Trophoblast cell (in vitro differentiated cells and primary cell): ENCODE measurements at regions not wholly inside any gene's neighbourhood (a gene's known extent, or its start where the extent isn't known, plus 50 kb on each side); places are given as distances from the start of the nearest gene placed in this dataset.

Experiments
- DNase-seq, 2 donors: peaks; one replicate each; pipeline ENCODE4 v3.0.0-alpha.2; 2016
- H2AFZ ChIP-seq: 2 replicates; pipeline ENCODE4 v1.6.1; 2013; ENCODE audit warnings: low read length, moderate library complexity, mild to moderate bottlenecking; ENCODE audit not compliant: insufficient read depth, poor library complexity
- H2AK5ac ChIP-seq: 2 replicates; pipeline ENCODE4 v1.6.1; 2013; ENCODE audit warnings: mild to moderate bottlenecking, low read length
- H2BK120ac ChIP-seq: 2 replicates; pipeline ENCODE4 v1.6.1; 2013; ENCODE audit warnings: low read length, mild to moderate bottlenecking, moderate library complexity; ENCODE audit not compliant: insufficient read depth, poor library complexity
- H2BK12ac ChIP-seq: 2 replicates; pipeline ENCODE4 v1.6.1; 2013; ENCODE audit warnings: mild to moderate bottlenecking, low read length, moderate library complexity
- H2BK5ac ChIP-seq: 2 replicates; pipeline ENCODE4 v1.6.1; 2013; ENCODE audit warnings: low read length, low read depth, moderate library complexity, mild to moderate bottlenecking; ENCODE audit not compliant: poor library complexity
- H3K14ac ChIP-seq: 2 replicates; pipeline ENCODE4 v1.6.1; 2013; ENCODE audit warnings: mild to moderate bottlenecking, low read length
- H3K18ac ChIP-seq: 2 replicates; pipeline ENCODE4 v1.6.1; 2013; ENCODE audit warnings: mild to moderate bottlenecking, low read length
- H3K23ac ChIP-seq: 2 replicates; pipeline ENCODE4 v1.6.1; 2013; ENCODE audit warnings: low read length
- H3K27ac ChIP-seq: 2 replicates; pipeline ENCODE4 v1.5.1; 2013; ENCODE audit warnings: low read depth, mild to moderate bottlenecking, inconsistent platforms, low read length, moderate library complexity
- H3K27me3 ChIP-seq: 2 replicates; pipeline ENCODE4 v1.6.1; 2013; ENCODE audit warnings: inconsistent platforms, mild to moderate bottlenecking, low read length, moderate library complexity; ENCODE audit not compliant: insufficient read depth
- H3K36me3 ChIP-seq, 2 experiments: 1 replicate in 1 of 2; 2 replicates in 1 of 2; pipeline ENCODE4 v1.6.1; 2013; ENCODE audit warnings: low read length in 2 of 2, mild to moderate bottlenecking in 2 of 2, moderate library complexity in 1 of 2; ENCODE audit not compliant: insufficient read depth in 2 of 2, control insufficient read depth in 1 of 2
- H3K4ac ChIP-seq: 2 replicates; pipeline ENCODE4 v1.6.1; 2013; ENCODE audit warnings: low read depth, mild to moderate bottlenecking, low read length, moderate library complexity
- H3K4me1 ChIP-seq, 2 experiments: 1 replicate in 1 of 2; 2 replicates in 1 of 2; pipeline ENCODE4 v1.6.1; 2013; ENCODE audit warnings: low read length in 2 of 2, mild to moderate bottlenecking in 2 of 2, moderate library complexity in 1 of 2; ENCODE audit not compliant: insufficient read depth in 2 of 2, control insufficient read depth in 1 of 2
- H3K4me2 ChIP-seq: 2 replicates; pipeline ENCODE4 v1.6.1; 2013; ENCODE audit warnings: inconsistent platforms, mild to moderate bottlenecking, low read length, moderate library complexity
- H3K4me3 ChIP-seq: 2 replicates; pipeline ENCODE4 v1.5.1; 2013; ENCODE audit warnings: mild to moderate bottlenecking, low read depth, low read length, inconsistent platforms
- H3K79me1 ChIP-seq: one replicate; pipeline ENCODE4 v1.6.1; 2013; ENCODE audit warnings: low read length
- H3K79me2 ChIP-seq: 2 replicates; pipeline ENCODE4 v1.6.1; 2013; ENCODE audit warnings: low read length, mild to moderate bottlenecking; ENCODE audit not compliant: control insufficient read depth, insufficient read depth, poor library complexity
- H3K9ac ChIP-seq: 2 replicates; pipeline ENCODE4 v1.6.1; 2013; ENCODE audit warnings: mild to moderate bottlenecking, low read length
- H3K9me3 ChIP-seq: 2 replicates; pipeline ENCODE4 v1.6.1; 2013; ENCODE audit warnings: low read depth, mild to moderate bottlenecking, control low read depth, inconsistent platforms, low read length; ENCODE audit not compliant: insufficient read depth
- H4K12ac ChIP-seq: 2 replicates; pipeline ENCODE4 v1.6.1; 2013; ENCODE audit warnings: low read depth, mild to moderate bottlenecking, low read length, moderate library complexity
- H4K8ac ChIP-seq: 2 replicates; pipeline ENCODE4 v1.6.1; 2013; ENCODE audit warnings: low read depth, mild to moderate bottlenecking, low read length, moderate library complexity
- H4K91ac ChIP-seq: one replicate; pipeline ENCODE4 v1.6.1; 2013; ENCODE audit warnings: low read depth, mild to moderate bottlenecking, low read length, moderate library complexity
- WGBS: extraction: QIAGEN DNeasy Blood & Tissue Kit; methylation state at CpG from one replicate; pipeline ENCODE4 v1.1.7; 2013; ENCODE audit warnings: missing lambda C conversion rate; ENCODE audit not compliant: insufficient read length, insufficient coverage; ENCODE audit errors: extremely low coverage; 5-methylcytosine and 5-hydroxymethylcytosine counted together

DNA sequence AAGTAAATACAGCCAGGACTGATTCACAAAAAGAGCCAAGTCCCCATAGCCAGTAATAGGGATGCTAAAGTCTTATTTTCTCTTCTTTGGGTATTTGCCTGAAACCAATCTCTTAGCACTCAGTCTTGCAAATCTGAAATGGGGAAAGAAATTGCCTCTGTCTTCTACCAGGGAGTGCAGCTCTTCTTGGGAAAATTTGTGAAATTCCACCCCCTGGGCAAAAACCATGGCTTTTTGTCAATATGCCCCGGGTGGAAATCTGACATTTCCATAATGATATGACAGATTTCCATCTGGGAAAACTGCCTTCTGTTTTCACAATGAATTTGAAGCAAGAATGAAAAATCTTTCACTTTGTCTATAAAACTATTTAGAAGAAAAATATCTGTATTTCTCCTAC lies 628.1 kb downstream of the BCL11A start:
- Histone ChIP-seq H2BK120ac (no peak overlapping the region), H3K4me2 (no peak overlapping the region), H3K18ac (no peak overlapping the region), H3K79me1 (no peaks in the 10 kb centered on the region), H2AK5ac (no peak overlapping the region), H3K4me3 (no peak overlapping the region), H4K91ac (no peak overlapping the region), H3K36me3 (no peaks in the 10 kb centered on the region), H3K79me2 (no peaks in the 10 kb centered on the region), H3K9ac (no peak overlapping the region), H3K14ac (no peak overlapping the region), H4K12ac (no peak overlapping the region), H3K9me3 (no peaks in the 10 kb centered on the region), H3K27me3 (no peaks in the 10 kb centered on the region), H3K4ac (no peak overlapping the region), H2BK12ac (no peak overlapping the region), H2BK5ac (no peak overlapping the region), H2AFZ (no peak overlapping the region), H3K27ac (no peak overlapping the region), H3K4me1 (peaks cover 0 to 2% of the 10 kb centered on the region in 2 experiments), H4K8ac (no peak overlapping the region), H3K23ac (no peak overlapping the region)
- WGBS: no CpG with 5 or more reads among the region's 1 CpG
- no peak for DNase-seq

DNA sequence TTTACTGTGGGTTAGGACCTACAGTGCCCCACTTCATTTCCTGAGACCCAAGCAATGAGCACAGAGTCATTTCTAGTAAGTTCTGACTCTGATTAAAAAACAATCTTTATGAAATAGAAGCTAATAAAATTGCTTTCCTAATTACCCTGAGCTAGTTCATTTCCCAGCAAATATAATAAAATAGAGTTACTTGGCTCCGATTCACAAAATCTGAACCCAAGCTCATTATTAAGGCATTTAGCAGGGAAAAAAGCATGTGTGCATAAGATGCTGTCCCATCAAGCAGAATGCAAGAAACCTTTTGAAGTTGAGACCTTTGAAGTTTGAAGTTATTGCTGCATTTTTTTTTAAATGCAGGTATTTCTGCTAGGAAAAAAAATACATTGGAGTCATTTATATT lies 629.1 kb downstream of the BCL11A start:
- Histone ChIP-seq H4K91ac (no peak overlapping the region), H3K18ac (no peak overlapping the region), H3K14ac (no peak overlapping the region), H3K79me2 (no peaks in the 10 kb centered on the region), H3K27me3 (no peaks in the 10 kb centered on the region), H2BK120ac (no peak overlapping the region), H3K27ac (no peak overlapping the region), H2BK12ac (no peak overlapping the region), H3K9ac (no peak overlapping the region), H3K4ac (no peak overlapping the region), H2AFZ (no peak overlapping the region), H3K4me1 (peaks cover 0 to 2% of the 10 kb centered on the region in 2 experiments), H4K8ac (no peak overlapping the region), H3K23ac (no peak overlapping the region), H3K79me1 (peaks cover 3% of the 10 kb centered on the region), H4K12ac (no peak overlapping the region), H3K36me3 (no peaks in the 10 kb centered on the region), H2AK5ac (no peak overlapping the region), H3K4me3 (no peak overlapping the region), H3K9me3 (no peaks in the 10 kb centered on the region), H2BK5ac (no peak overlapping the region), H3K4me2 (no peak overlapping the region)
- DNase-seq: no peak
- WGBS: no CpG with 5 or more reads among the region's 1 CpG

DNA sequence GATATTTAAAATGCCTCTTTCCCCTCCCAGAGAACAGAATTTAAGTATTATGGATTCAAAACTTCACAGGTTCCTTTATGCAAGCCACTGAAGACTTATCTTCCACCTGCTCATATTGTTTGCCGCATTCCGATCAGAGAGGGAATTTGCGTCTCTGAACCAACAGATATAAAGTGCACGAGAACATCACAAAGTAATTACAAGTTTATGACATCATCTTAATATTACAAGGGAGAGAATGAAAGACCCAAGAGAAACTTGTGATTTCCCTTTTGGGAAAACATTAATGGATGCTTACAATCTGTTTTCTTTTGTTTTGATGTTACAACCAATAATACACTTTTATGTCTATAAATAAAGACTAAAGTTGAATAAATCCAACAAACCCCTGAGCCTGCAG lies 631.0 kb downstream of the BCL11A start:
- Histone ChIP-seq H3K4me1 (peaks cover 0 to 2% of the 10 kb centered on the region in 2 experiments), H3K79me2 (no peaks in the 10 kb centered on the region), H4K8ac (no peak overlapping the region), H3K9ac (no peak overlapping the region), H2BK12ac (no peak overlapping the region), H3K79me1 (peaks cover 3% of the 10 kb centered on the region), H3K27ac (no peak overlapping the region), H3K4me2 (no peak overlapping the region), H4K12ac (no peak overlapping the region), H3K4me3 (no peak overlapping the region), H2BK120ac (no peak overlapping the region), H4K91ac (no peak overlapping the region), H3K36me3 (no peaks in the 10 kb centered on the region), H2AFZ (no peak overlapping the region), H3K4ac (no peak overlapping the region), H3K23ac (no peak overlapping the region), H3K18ac (no peak overlapping the region), H3K27me3 (no peaks in the 10 kb centered on the region), H3K14ac (no peak overlapping the region), H2AK5ac (no peak overlapping the region), H3K9me3 (no peaks in the 10 kb centered on the region), H2BK5ac (no peak overlapping the region)
- no peak for DNase-seq
- no CpG with 5 or more reads among the region's 4 CpGs for WGBS

DNA sequence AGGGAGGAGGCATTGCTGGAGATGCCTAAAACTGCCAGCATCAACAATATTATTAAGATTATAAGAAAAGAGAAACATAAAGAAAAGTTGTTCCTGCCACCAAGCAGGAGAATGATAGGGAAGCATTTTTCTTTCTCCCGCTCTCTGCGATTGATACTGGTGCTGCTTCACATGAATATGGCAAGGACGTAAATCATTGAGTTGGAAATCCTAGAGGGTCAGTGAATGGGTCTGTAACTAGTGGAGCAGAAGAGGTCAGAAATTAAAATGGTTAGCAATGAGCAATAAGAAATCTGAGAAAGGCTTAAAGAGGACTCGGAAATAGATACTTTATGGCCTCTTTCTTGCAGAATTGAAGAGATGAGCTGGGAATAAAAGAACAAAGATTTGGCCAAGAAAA lies 631.7 kb downstream of the BCL11A start:
- no peak overlapping the region for H4K91ac ChIP-seq
- no peak overlapping the region for H3K4ac ChIP-seq
- H2BK120ac ChIP-seq: no peak overlapping the region
- peak overlapping the region; percentile 71 for H2BK12ac ChIP-seq
- H3K14ac ChIP-seq: no peak overlapping the region
- no peak overlapping the region for H2BK5ac ChIP-seq
- no peak overlapping the region for H3K27ac ChIP-seq
- no peak overlapping the region for H3K4me3 ChIP-seq
- H4K8ac ChIP-seq: no peak overlapping the region
- H4K12ac ChIP-seq: no peak overlapping the region
- no peak overlapping the region for H3K23ac ChIP-seq
- no peaks in the 10 kb centered on the region for H3K27me3 ChIP-seq
- peaks cover 0 to 2% of the 10 kb centered on the region in 2 experiments for H3K4me1 ChIP-seq
- no peaks in the 10 kb centered on the region for H3K9me3 ChIP-seq
- H3K36me3 ChIP-seq: no peaks in the 10 kb centered on the region
- DNase-seq: no peak
- no peak overlapping the region for H3K18ac ChIP-seq
- H2AK5ac ChIP-seq: no peak overlapping the region
- H3K79me2 ChIP-seq: no peaks in the 10 kb centered on the region
- H3K9ac ChIP-seq: no peak overlapping the region
- no CpG with 5 or more reads among the region's 4 CpGs for WGBS
- no peak overlapping the region for H3K4me2 ChIP-seq
- H3K79me1 ChIP-seq: peaks cover 3% of the 10 kb centered on the region
- H2AFZ ChIP-seq: no peak overlapping the region
